ENCODE measurements at regions not wholly inside any gene's neighbourhood (a gene's known extent, or its start where the extent isn't known, plus 50 kb on each side); places are given as distances from the start of the nearest gene placed in this dataset.

DNA sequence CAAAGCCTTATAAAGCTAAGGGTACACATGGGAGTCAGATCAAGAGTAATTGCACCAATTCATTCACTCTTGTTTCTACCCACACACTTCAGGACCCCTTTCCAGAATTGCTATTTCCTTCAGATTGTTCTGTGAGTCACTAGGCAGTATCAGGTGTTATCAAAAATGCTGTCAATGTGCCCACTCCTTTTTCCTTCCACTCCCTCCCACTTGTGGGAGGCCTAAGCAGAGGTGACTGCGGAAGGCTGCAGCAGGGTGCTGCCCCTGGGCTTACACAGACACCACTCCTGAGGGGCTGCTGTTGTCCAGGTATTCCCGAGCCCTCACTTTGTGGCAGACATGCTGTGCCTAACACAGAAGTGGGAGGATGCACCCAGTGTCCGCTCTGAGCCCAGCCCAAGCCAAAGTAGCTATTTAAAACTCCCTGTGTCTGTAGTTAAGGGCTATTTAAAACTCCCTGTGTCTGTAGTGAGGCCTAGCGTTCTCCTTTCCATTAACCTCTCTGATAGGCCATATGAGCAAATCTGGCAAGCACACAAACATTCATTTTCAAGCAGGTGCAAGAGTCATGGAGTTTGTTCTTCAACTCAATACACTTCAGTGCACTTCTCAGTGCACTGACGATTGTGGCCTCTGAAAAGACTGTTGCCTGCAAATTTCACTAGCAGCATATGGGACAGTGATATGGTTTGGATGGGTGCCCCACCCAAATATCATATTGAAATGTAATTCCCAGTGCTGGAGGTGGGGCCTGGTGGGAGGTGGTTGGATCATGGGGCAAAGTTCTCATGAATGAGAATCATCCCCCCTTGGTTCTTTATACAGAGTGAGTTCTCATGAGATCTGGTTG, 117.8 kb downstream of the PHLDA1 start:
- intact Hi-C loops (cut with DNase I; ENCODE audit: low total_unique reads): loop anchor here (2.0 kb wide), 1 partner anchor 61 kb away; no protein-coding TSS in a partner anchor

GRCh38 chr12:75909714-75910656, 121.6 kb downstream of the PHLDA1 start:
- TF ChIP-seq POLR2AphosphoS5 (IDR thresholded peaks at IDR 0.05) (no peak), POLR2A (IDR thresholded peaks at IDR 0.05) (no peak)
- TF ChIP-seq, protein P1, sequence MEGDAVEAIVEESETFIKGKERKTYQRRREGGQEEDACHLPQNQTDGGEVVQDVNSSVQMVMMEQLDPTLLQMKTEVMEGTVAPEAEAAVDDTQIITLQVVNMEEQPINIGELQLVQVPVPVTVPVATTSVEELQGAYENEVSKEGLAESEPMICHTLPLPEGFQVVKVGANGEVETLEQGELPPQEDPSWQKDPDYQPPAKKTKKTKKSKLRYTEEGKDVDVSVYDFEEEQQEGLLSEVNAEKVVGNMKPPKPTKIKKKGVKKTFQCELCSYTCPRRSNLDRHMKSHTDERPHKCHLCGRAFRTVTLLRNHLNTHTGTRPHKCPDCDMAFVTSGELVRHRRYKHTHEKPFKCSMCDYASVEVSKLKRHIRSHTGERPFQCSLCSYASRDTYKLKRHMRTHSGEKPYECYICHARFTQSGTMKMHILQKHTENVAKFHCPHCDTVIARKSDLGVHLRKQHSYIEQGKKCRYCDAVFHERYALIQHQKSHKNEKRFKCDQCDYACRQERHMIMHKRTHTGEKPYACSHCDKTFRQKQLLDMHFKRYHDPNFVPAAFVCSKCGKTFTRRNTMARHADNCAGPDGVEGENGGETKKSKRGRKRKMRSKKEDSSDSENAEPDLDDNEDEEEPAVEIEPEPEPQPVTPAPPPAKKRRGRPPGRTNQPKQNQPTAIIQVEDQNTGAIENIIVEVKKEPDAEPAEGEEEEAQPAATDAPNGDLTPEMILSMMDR (IDR thresholded peaks at IDR 0.05): no peak
- intact Hi-C loops (cut with DNase I; ENCODE audit: low total_unique reads): no loop called here
- DNase-seq (ENCODE audit: low spot score in 2 of 2): no peak
- H3K9me3 ChIP-seq: no peaks in the 10 kb centered on the region
- H3K4me3 ChIP-seq: no peak overlapping the region
- peaks cover 0 to 5% of the 10 kb centered on the region in 2 donors for H3K4me1 ChIP-seq
- H3K27ac ChIP-seq: peak overlapping the region in 1 of 2 donors; percentile 32
- H3K27me3 ChIP-seq: no peaks in the 10 kb centered on the region
- no peaks in the 10 kb centered on the region for H3K36me3 ChIP-seq

More for the DNA sequence above, 117.8 kb downstream of the PHLDA1 start:
- Histone ChIP-seq H3K27me3 (no peaks in the 10 kb centered on the region), H3K4me3 (no peak overlapping the region), H3K27ac (no peak overlapping the region), H3K9me3 (no peaks in the 10 kb centered on the region), H3K4me1 (peaks cover 0 to 5% of the 10 kb centered on the region in 2 donors), H3K36me3 (no peaks in the 10 kb centered on the region)
- no peak for DNase-seq (ENCODE audit: low spot score in 2 of 2)
- TF ChIP-seq, protein P1 (IDR thresholded peaks at IDR 0.05): no peak
- no peak for TF ChIP-seq POLR2A (IDR thresholded peaks at IDR 0.05)
- TF ChIP-seq POLR2AphosphoS5 (IDR thresholded peaks at IDR 0.05): no peak

GRCh38 chr12:75908961-75909605, 122.5 kb downstream of the PHLDA1 start:
- H3K4me3 ChIP-seq: peak overlapping the region in 1 of 3 donors; percentile 9
- peak overlapping the region; percentile 32 to 33 for H3K27ac ChIP-seq
- peaks cover 0 to 5% of the 10 kb centered on the region in 2 donors for H3K4me1 ChIP-seq
- H3K9me3 ChIP-seq: no peaks in the 10 kb centered on the region
- no peaks in the 10 kb centered on the region for H3K36me3 ChIP-seq
- intact Hi-C loops (cut with DNase I; ENCODE audit: low total_unique reads): no loop called here
- peak; percentile 58 to 66 for DNase-seq (ENCODE audit: low spot score in 2 of 2)
- TF ChIP-seq POLR2AphosphoS5 (IDR thresholded peaks at IDR 0.05): peak in 2 of 3 donors; percentile 9 to 29
- no peak for TF ChIP-seq POLR2A (IDR thresholded peaks at IDR 0.05)
- no peaks in the 10 kb centered on the region for H3K27me3 ChIP-seq

DNA sequence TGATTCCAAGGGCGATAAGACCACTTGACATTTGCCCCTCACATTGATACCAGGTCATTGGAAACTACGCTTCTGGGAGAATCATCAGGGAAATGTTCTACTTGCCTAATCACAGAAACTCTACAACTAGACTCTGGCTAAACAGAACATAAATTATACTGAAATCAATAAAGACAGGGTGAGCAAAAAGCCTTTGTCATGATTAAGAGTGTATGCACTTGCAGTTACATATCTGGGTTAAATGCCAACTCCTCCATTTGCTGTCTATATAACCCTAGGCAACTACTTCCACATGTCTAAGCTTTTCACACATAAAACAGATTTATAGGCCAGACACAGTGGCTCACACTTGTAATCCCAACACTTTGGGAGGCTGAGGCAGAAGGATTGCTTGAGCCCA, 125.7 kb downstream of the PHLDA1 start:
- H3K9me3 ChIP-seq: no peaks in the 10 kb centered on the region
- H3K4me1 ChIP-seq: peaks cover 0 to 5% of the 10 kb centered on the region in 2 donors
- no peak for DNase-seq (ENCODE audit: low spot score in 2 of 2)
- no peak overlapping the region for H3K27ac ChIP-seq
- no peak for TF ChIP-seq POLR2A (IDR thresholded peaks at IDR 0.05)
- TF ChIP-seq, protein P1 (IDR thresholded peaks at IDR 0.05): no peak
- TF ChIP-seq POLR2AphosphoS5 (IDR thresholded peaks at IDR 0.05): no peak
- intact Hi-C loops (cut with DNase I; ENCODE audit: low total_unique reads): no loop called here
- no peak overlapping the region for H3K4me3 ChIP-seq
- no peaks in the 10 kb centered on the region for H3K36me3 ChIP-seq
- no peaks in the 10 kb centered on the region for H3K27me3 ChIP-seq

DNA sequence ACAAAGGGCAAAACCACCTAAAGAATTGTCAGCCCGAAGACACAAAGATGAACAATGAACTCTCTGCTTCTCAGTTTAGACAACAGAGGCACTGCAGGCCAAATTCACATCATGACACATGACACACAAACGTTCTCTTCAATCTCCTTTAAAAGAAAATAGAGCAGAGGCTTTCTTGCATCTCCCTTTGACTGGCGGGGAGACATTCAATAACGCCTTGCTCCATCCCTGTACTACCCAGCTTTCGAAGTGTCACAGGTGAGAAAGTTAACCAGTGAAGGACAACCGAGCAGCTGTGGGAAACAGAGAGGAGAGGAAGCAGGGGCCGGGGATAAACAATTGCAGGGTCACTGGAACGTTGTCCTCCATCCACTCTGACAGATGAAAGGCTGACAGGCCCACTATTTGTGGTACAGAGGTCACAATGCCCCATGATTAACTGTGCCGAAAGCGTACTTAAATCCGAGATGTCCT, 130.8 kb downstream of the PHLDA1 start:
- TF ChIP-seq POLR2AphosphoS5 (IDR thresholded peaks at IDR 0.05) (no peak), POLR2A (IDR thresholded peaks at IDR 0.05) (no peak)
- TF ChIP-seq, protein P1 (IDR thresholded peaks at IDR 0.05): no peak
- intact Hi-C loops (cut with DNase I; ENCODE audit: low total_unique reads): no loop called here
- Histone ChIP-seq H3K4me3 (no peak overlapping the region), H3K9me3 (no peaks in the 10 kb centered on the region), H3K4me1 (no peaks in the 10 kb centered on the region), H3K36me3 (no peaks in the 10 kb centered on the region), H3K27me3 (no peaks in the 10 kb centered on the region), H3K27ac (no peak overlapping the region)
- no peak for DNase-seq (ENCODE audit: low spot score in 2 of 2)

Data from breast epithelium (tissue), 4 donors.